ENCODE measurements at regions not wholly inside any gene's neighbourhood (a gene's known extent, or its start where the extent isn't known, plus 50 kb on each side); places are given as distances from the start of the nearest gene placed in this dataset.

DNA sequence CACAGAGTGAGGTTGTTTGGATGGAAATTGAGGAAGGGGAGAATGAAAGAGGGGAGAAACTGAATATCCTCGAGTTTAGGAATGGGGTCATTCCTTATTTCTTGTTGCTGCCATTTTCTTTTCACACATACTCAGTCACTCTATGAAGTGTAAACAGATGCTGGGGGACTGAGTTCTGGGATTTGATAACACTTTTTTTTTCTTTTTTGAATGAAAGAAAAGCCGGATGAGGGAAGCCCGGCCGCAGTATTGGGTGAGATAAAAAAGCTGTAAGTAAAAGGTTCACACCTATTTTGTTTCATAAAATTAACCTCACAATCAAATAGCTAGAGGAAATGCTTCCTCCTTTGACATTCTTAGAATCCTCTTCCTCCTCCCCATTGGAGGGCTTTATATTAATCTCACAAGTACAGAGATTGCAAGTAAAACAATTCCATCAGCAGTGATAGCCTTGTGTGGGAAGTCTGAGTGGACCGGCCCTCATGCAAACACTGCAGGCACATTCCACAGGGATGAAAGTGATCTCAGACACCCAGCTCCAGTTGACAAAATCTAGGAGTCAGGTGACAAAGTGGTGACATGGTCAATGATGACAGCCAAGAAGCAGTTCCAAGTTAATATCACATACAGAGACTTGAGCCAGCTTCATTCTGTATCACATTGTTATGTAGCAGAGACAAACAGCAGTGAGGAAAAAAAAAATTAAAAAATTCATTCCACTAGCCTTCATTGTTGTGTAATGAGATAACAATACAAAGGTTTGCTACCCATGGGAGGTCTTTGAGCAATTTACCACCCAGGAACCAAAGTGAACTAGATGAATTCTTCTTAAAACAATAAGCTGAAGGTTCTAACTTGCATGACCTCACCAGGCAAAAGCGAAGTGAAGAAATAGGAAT lies 391.1 kb upstream of the HSF2 start:
- TF ChIP-seq, protein P1, sequence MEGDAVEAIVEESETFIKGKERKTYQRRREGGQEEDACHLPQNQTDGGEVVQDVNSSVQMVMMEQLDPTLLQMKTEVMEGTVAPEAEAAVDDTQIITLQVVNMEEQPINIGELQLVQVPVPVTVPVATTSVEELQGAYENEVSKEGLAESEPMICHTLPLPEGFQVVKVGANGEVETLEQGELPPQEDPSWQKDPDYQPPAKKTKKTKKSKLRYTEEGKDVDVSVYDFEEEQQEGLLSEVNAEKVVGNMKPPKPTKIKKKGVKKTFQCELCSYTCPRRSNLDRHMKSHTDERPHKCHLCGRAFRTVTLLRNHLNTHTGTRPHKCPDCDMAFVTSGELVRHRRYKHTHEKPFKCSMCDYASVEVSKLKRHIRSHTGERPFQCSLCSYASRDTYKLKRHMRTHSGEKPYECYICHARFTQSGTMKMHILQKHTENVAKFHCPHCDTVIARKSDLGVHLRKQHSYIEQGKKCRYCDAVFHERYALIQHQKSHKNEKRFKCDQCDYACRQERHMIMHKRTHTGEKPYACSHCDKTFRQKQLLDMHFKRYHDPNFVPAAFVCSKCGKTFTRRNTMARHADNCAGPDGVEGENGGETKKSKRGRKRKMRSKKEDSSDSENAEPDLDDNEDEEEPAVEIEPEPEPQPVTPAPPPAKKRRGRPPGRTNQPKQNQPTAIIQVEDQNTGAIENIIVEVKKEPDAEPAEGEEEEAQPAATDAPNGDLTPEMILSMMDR (conservative IDR thresholded peaks at IDR 0.05; ENCODE audit: low read depth, low read length), result no peak
- TF ChIP-seq EZH2 (IDR thresholded peaks at IDR 0.05; ENCODE audit: low read length, unreplicated experiment), result no peak

Data from PC-3 (cell line).